HepG2 (cell line): ENCODE measurements at regions not wholly inside any gene's neighbourhood (a gene's known extent, or its start where the extent isn't known, plus 50 kb on each side); places are given as distances from the start of the nearest gene placed in this dataset.

Source experiments
- ATAC-seq: fragments of 200-7000 bp; cut with Tn5 transposase; 3 replicates; pipeline ENCODE4 v1.9.1; 2020; ENCODE audit warnings: mild to moderate bottlenecking, moderate library complexity
- BruUV-seq: library from RNA; stranded (reverse); fragments of 400-500 nt; replicated peaks from 2 replicates; lab custom pipeline; 2021; lab: Mats Ljungman, UMichigan
- CTCF ChIA-PET: fragments of 300-600 bp; formaldehyde crosslinking; extraction: SDS; loops from one replicate; lab custom pipeline; 2021; ENCODE audit warnings: low total read pairs, inconsistent platforms, low intra/inter-chr PET ratio; lab: Yijun Ruan, JAX
- POLR2A ChIA-PET: fragments of 350-600 bp; sonication (Branson Sonifier 250); formaldehyde crosslinking; loops from one replicate; lab custom pipeline; 2020; ENCODE audit warnings: antibody characterized with exemption, inconsistent platforms; lab: Yijun Ruan, JAX
- DNase-seq: peaks from one replicate; pipeline ENCODE4 v3.0.0-alpha.2; 2015; ENCODE audit warnings: low spot score
- FAIRE-seq: peaks from 3 replicates; lab custom pipeline; 2011; peaks lifted over from hg19 to GRCh38; lab: Jason Lieb, UNC
- H2AFZ ChIP-seq: one replicate; pipeline ENCODE4 v1.6.1; 2011; ENCODE audit warnings: low read length, inconsistent platforms
- H3K27ac ChIP-seq: fragments of 300-600 bp; 3 replicates; pipeline ENCODE4 v1.8.0; 2011; ENCODE audit warnings: mixed run types, mild to moderate bottlenecking, mixed read lengths, low read length, inconsistent platforms; ENCODE audit not compliant: insufficient read depth; ENCODE audit errors: extremely low read length
- H3K27me3 ChIP-seq, 2 experiments: fragments of 200-600 bp in 1 of 2; 2 replicates in 1 of 2; 3 replicates in 1 of 2; pipeline versions ENCODE4 v1.6.0 to v1.8.0; 2011; ENCODE audit warnings: low read length in 2 of 2, mild to moderate bottlenecking in 2 of 2, moderate library complexity in 2 of 2, inconsistent platforms in 1 of 2; ENCODE audit not compliant: insufficient read depth in 2 of 2, control insufficient read depth in 1 of 2
- H3K36me3 ChIP-seq, 2 experiments: fragments of 200-600 bp in 1 of 2; replicated peaks in 1 of 2; 2 replicates in 1 of 2; 3 replicates in 1 of 2; pipeline versions ENCODE4 v1.5.1 to v1.8.0; 2011; ENCODE audit warnings: low read length in 2 of 2, inconsistent platforms in 1 of 2; ENCODE audit not compliant: insufficient read depth in 2 of 2, control insufficient read depth in 1 of 2
- H3K4me1 ChIP-seq: 2 replicates; pipeline ENCODE4 v1.5.1; 2012; ENCODE audit warnings: low read length, inconsistent platforms; ENCODE audit not compliant: insufficient read depth
- H3K4me2 ChIP-seq: 2 replicates; pipeline ENCODE4 v1.6.0; 2011; ENCODE audit warnings: low read depth, low read length, inconsistent platforms
- H3K4me3 ChIP-seq, 3 experiments: fragments of 200-600 bp in 1 of 3; sonication (generic), shearing (Covaris generic) in 1 of 3; replicated peaks in 1 of 3; 2 replicates each; pipeline ENCODE4 v1.5.1; 2011 to 2016; ENCODE audit warnings: low read length in 3 of 3, inconsistent platforms in 2 of 3, low read depth in 2 of 3, mild to moderate bottlenecking in 2 of 3, control low read depth in 1 of 3, mixed read lengths in 1 of 3; ENCODE audit not compliant: insufficient read depth in 1 of 3
- H3K79me2 ChIP-seq: one replicate; pipeline ENCODE4 v1.6.1; 2011; ENCODE audit warnings: low read length, inconsistent platforms; ENCODE audit not compliant: insufficient read depth
- H3K9ac ChIP-seq: 2 replicates; pipeline ENCODE4 v1.6.0; 2011; ENCODE audit warnings: mild to moderate bottlenecking, low read depth, low read length, inconsistent platforms; ENCODE audit not compliant: insufficient read depth
- H3K9me3 ChIP-seq: 2 replicates; pipeline ENCODE4 v1.5.1; 2012; ENCODE audit warnings: mild to moderate bottlenecking, low read length
- H4K20me1 ChIP-seq: 2 replicates; pipeline ENCODE4 v1.6.0; 2011; ENCODE audit warnings: inconsistent platforms, mild to moderate bottlenecking, low read length, moderate library complexity; ENCODE audit not compliant: insufficient read depth
- FOXJ3 ChIP-seq: sonication (generic); formaldehyde crosslinking; IDR thresholded peaks from 2 replicates; pipeline ENCODE4 v1.4.0; 2020; ENCODE audit warnings: missing genetic modification reagents, mild to moderate bottlenecking, borderline replicate concordance
- LCORL ChIP-seq, 2 experiments: fragments of 450-650 bp in 1 of 2; sonication (generic) in 1 of 2; formaldehyde crosslinking in 1 of 2; IDR thresholded peaks; 2 replicates each; pipeline versions ENCODE4 v1.5.0 to v1.6.1; 2017 to 2020; ENCODE audit warnings: antibody characterized with exemption in 1 of 2, missing genetic modification reagents in 1 of 2
- MBD4 ChIP-seq: IDR thresholded peaks from 2 replicates; pipeline ENCODE4 v1.6.1; 2012; ENCODE audit warnings: low read length, inconsistent platforms, borderline replicate concordance
- NKX3-1 ChIP-seq: sonication (generic); formaldehyde crosslinking; IDR thresholded peaks from 2 replicates; pipeline ENCODE4 v1.5.0; 2020; ENCODE audit warnings: missing genetic modification reagents
- U2AF1 ChIP-seq: fragments of 200-400 bp; formaldehyde crosslinking; optimal IDR thresholded peaks from 2 replicates; pipeline ENCODE3; 2017; ENCODE audit warnings: mild to moderate bottlenecking, low read depth, low read length
- ZFAT ChIP-seq: sonication (generic); formaldehyde crosslinking; conservative IDR thresholded peaks from 2 replicates; pipeline ENCODE4 v1.8.1; 2023; ENCODE audit warnings: missing genetic modification reagents, inconsistent platforms
- ZFP37 ChIP-seq: sonication (generic); formaldehyde crosslinking; IDR thresholded peaks from 2 replicates; pipeline ENCODE4 v1.4.0; 2020; ENCODE audit warnings: missing genetic modification reagents, borderline replicate concordance
- ZNF724P ChIP-seq: sonication (generic); formaldehyde crosslinking; IDR thresholded peaks from 2 replicates; pipeline ENCODE4 v1.8.0; 2022; ENCODE audit warnings: missing genetic modification reagents, borderline replicate concordance
- WGBS: methylation state at CpG from one replicate; pipeline ENCODE4 v1.1.6; 2017; ENCODE audit warnings: low lambda C conversion rate; 5-methylcytosine and 5-hydroxymethylcytosine counted together
- in situ Hi-C: cut with HindIII; loops from 2 replicates; pipeline ENCODE4 v1.10.0; 2017; ENCODE audit warnings: low pct_unique_long_range_greater_than_20kb; ENCODE audit not compliant: extremely low pct_ligation_motif_present
- intact Hi-C: fragments of 100-400 bp; cut with micrococcal nuclease; formaldehyde crosslinking; loops from one replicate; pipeline ENCODE4 v1.10.0; 2022; ENCODE audit not compliant: unreplicated experiment
- TF ChIP-seq, protein P1 (sequence below): sonication (generic); formaldehyde crosslinking; IDR thresholded peaks from 2 replicates; pipeline ENCODE4 v1.4.0; 2020; ENCODE audit warnings: mild to moderate bottlenecking, missing genetic modification reagents
- TF ChIP-seq, protein P2 (sequence below), 2 experiments: sonication (generic) in 1 of 2; formaldehyde crosslinking in 1 of 2; IDR thresholded peaks; 2 replicates each; pipeline versions ENCODE4 v1.4.0 to v1.6.1; 2018 to 2020; ENCODE audit warnings: missing genetic modification reagents in 2 of 2, borderline replicate concordance in 1 of 2, low read depth in 1 of 2, mild to moderate bottlenecking in 1 of 2, missing biosample characterization in 1 of 2

DNA sequence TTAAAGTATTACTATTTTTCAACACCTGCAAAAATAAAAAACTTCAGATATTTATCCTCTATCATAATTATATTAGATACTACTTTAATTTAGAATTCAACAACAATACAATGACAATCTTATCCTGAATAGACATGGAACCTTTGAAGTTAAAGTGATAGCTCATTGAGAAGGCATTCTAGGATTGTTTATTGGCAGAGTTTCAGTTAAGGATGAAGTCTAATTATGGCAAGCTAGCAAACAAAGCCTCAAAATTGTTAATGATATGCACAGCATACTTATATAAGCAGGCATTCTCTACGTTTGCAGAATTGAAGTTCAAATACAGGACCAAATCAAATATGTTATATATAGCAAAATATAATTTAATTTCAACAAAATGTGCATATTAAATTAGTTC is 91.2 kb upstream of the ABI3BP start:
- H3K27ac ChIP-seq = no peak overlapping the region
- no peak overlapping the region for H2AFZ ChIP-seq
- ATAC-seq = no peak
- CTCF ChIA-PET = no interaction called here
- in situ Hi-C loops = no loop called here
- TF ChIP-seq MBD4 (no peak), ZFAT (CRISPR knock-in tag) (no peak), NKX3-1 (CRISPR knock-in tag) (no peak), ZNF724P (no peak), LCORL (IDR thresholded peaks at IDR 0.05) (no peak), LCORL (CRISPR knock-in tag; IDR thresholded peaks at IDR 0.05) (no peak), FOXJ3 (CRISPR knock-in tag) (no peak), ZFP37 (CRISPR knock-in tag) (no peak), U2AF1 (no peak)
- TF ChIP-seq, protein P1, sequence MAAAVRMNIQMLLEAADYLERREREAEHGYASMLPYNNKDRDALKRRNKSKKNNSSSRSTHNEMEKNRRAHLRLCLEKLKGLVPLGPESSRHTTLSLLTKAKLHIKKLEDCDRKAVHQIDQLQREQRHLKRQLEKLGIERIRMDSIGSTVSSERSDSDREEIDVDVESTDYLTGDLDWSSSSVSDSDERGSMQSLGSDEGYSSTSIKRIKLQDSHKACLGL (CRISPR knock-in tag) = no peak
- TF ChIP-seq, protein P2, sequence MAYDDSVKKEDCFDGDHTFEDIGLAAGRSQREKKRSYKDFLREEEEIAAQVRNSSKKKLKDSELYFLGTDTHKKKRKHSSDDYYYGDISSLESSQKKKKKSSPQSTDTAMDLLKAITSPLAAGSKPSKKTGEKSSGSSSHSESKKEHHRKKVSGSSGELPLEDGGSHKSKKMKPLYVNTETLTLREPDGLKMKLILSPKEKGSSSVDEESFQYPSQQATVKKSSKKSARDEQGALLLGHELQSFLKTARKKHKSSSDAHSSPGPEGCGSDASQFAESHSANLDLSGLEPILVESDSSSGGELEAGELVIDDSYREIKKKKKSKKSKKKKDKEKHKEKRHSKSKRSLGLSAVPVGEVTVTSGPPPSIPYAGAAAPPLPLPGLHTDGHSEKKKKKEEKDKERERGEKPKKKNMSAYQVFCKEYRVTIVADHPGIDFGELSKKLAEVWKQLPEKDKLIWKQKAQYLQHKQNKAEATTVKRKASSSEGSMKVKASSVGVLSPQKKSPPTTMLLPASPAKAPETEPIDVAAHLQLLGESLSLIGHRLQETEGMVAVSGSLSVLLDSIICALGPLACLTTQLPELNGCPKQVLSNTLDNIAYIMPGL (CRISPR knock-in tag; IDR thresholded peaks at IDR 0.05; ENCODE audit: borderline replicate concordance in 1 of 2, low read depth in 1 of 2) = no peak
- H3K4me1 ChIP-seq = no peaks in the 10 kb centered on the region
- POLR2A ChIA-PET = no interaction called here
- no peak overlapping the region for H3K4me2 ChIP-seq
- intact Hi-C loops = no loop called here
- H3K27me3 ChIP-seq = no peaks in the 10 kb centered on the region
- FAIRE-seq = no peak
- H3K36me3 ChIP-seq = no peaks in the 10 kb centered on the region
- H4K20me1 ChIP-seq = no peaks in the 10 kb centered on the region
- 0% methylated on average over 1 of the region's 1 CpG for WGBS
- DNase-seq = no peak
- no peaks in the 10 kb centered on the region for H3K9me3 ChIP-seq
- H3K79me2 ChIP-seq = no peaks in the 10 kb centered on the region
- no peak overlapping the region for H3K9ac ChIP-seq
- no peak overlapping the region for H3K4me3 ChIP-seq
- no TSS peak for BruUV-seq
